Mesenchymal stem cell (in vitro differentiated cells and primary cell): ENCODE measurements at regions not wholly inside any gene's neighbourhood (a gene's known extent, or its start where the extent isn't known, plus 50 kb on each side); places are given as distances from the start of the nearest gene placed in this dataset.

Source experiments
- DNase-seq: peaks from one replicate; pipeline ENCODE4 v3.0.0-alpha.2; 2013
- H2AFZ ChIP-seq: one replicate; pipeline ENCODE4 v1.6.1; 2013; ENCODE audit warnings: low read depth, mild to moderate bottlenecking, control low read depth, inconsistent platforms, low read length, moderate library complexity
- H2AK5ac ChIP-seq: 2 replicates; pipeline ENCODE4 v1.6.1; 2013; ENCODE audit warnings: low read length, moderate library complexity, mild to moderate bottlenecking, inconsistent platforms; ENCODE audit not compliant: severe bottlenecking
- H2BK120ac ChIP-seq: one replicate; pipeline ENCODE4 v1.6.1; 2013; ENCODE audit warnings: low read depth, mild to moderate bottlenecking, inconsistent platforms, low read length, moderate library complexity
- H2BK12ac ChIP-seq, 2 experiments: one replicate each; pipeline ENCODE4 v1.6.1; 2013; ENCODE audit warnings: inconsistent platforms in 2 of 2, low read length in 2 of 2, mild to moderate bottlenecking in 2 of 2, moderate library complexity in 2 of 2, control low read depth in 1 of 2
- H2BK15ac ChIP-seq: one replicate; pipeline ENCODE4 v1.6.1; 2013; ENCODE audit warnings: mild to moderate bottlenecking, low read depth, inconsistent platforms; ENCODE audit not compliant: poor library complexity, severe bottlenecking
- H2BK5ac ChIP-seq: 2 replicates; pipeline ENCODE4 v1.6.1; 2013; ENCODE audit warnings: low read depth, mild to moderate bottlenecking, low read length, control low read depth, inconsistent platforms; ENCODE audit not compliant: poor library complexity, severe bottlenecking
- H3K14ac ChIP-seq, 2 experiments: one replicate each; pipeline ENCODE4 v1.6.1; 2013; ENCODE audit warnings: inconsistent platforms in 2 of 2, low read length in 2 of 2, control low read depth in 1 of 2, mild to moderate bottlenecking in 1 of 2, moderate library complexity in 1 of 2
- H3K18ac ChIP-seq, 2 experiments: one replicate each; pipeline ENCODE4 v1.6.1; 2013; ENCODE audit warnings: inconsistent platforms in 2 of 2, low read length in 2 of 2, control low read depth in 1 of 2, low read depth in 1 of 2, mild to moderate bottlenecking in 1 of 2
- H3K23ac ChIP-seq, 2 experiments: one replicate each; pipeline ENCODE4 v1.6.1; 2013; ENCODE audit warnings: inconsistent platforms in 2 of 2, low read length in 2 of 2, mild to moderate bottlenecking in 2 of 2, moderate library complexity in 2 of 2, control low read depth in 1 of 2
- H3K27ac ChIP-seq: 2 replicates; pipeline ENCODE4 v1.5.1; 2013; ENCODE audit warnings: mild to moderate bottlenecking, moderate library complexity, low read length, control low read depth, inconsistent platforms; ENCODE audit not compliant: poor library complexity, severe bottlenecking
- H3K27me3 ChIP-seq, 2 experiments: 2 replicates each; pipeline versions ENCODE4 v1.6.1 to v1.7.0; 2013; ENCODE audit warnings: low read length in 2 of 2, mild to moderate bottlenecking in 2 of 2, moderate library complexity in 2 of 2, control low read depth in 1 of 2, inconsistent platforms in 1 of 2; ENCODE audit not compliant: control insufficient read depth in 1 of 2, insufficient read depth in 1 of 2
- H3K36me3 ChIP-seq, 2 experiments: 2 replicates each; pipeline versions ENCODE4 v1.6.1 to v1.7.0; 2013; ENCODE audit warnings: low read length in 2 of 2, control low read depth in 1 of 2, inconsistent platforms in 1 of 2, low read depth in 1 of 2, mild to moderate bottlenecking in 1 of 2; ENCODE audit not compliant: insufficient read depth in 2 of 2, control insufficient read depth in 1 of 2
- H3K4ac ChIP-seq, 2 experiments: one replicate each; pipeline ENCODE4 v1.6.1; 2013; ENCODE audit warnings: inconsistent platforms in 2 of 2, low read length in 2 of 2, mild to moderate bottlenecking in 2 of 2, moderate library complexity in 2 of 2, control low read depth in 1 of 2, low read depth in 1 of 2
- H3K4me1 ChIP-seq: 2 replicates; pipeline ENCODE4 v1.6.1; 2013; ENCODE audit warnings: low read depth, low read length, control low read depth; ENCODE audit not compliant: control insufficient read depth, insufficient read depth
- H3K4me2 ChIP-seq: 2 replicates; pipeline ENCODE4 v1.6.1; 2013; ENCODE audit warnings: low read length, mild to moderate bottlenecking, inconsistent platforms; ENCODE audit not compliant: poor library complexity, severe bottlenecking
- H3K4me3 ChIP-seq, 2 experiments: 2 replicates each; pipeline versions ENCODE4 v1.5.1 to v1.7.0; 2013; ENCODE audit warnings: low read length in 2 of 2, mild to moderate bottlenecking in 2 of 2, control low read depth in 1 of 2, low read depth in 1 of 2; ENCODE audit not compliant: insufficient read depth in 1 of 2
- H3K79me1 ChIP-seq: replicated peaks from 2 replicates; pipeline ENCODE4 v1.6.1; 2013; ENCODE audit warnings: mild to moderate bottlenecking, control low read depth, low read length, inconsistent platforms; ENCODE audit not compliant: poor library complexity, severe bottlenecking
- H3K9ac ChIP-seq: 2 replicates; pipeline ENCODE4 v1.7.0; 2013; ENCODE audit warnings: mild to moderate bottlenecking, low read length, moderate library complexity
- H3K9me3 ChIP-seq: 2 replicates; pipeline ENCODE4 v1.7.0; 2013; ENCODE audit warnings: mild to moderate bottlenecking, low read length; ENCODE audit not compliant: control insufficient read depth
- H4K8ac ChIP-seq: one replicate; pipeline ENCODE4 v1.6.1; 2013; ENCODE audit warnings: inconsistent platforms, mild to moderate bottlenecking, low read length, moderate library complexity
- H4K91ac ChIP-seq: one replicate; pipeline ENCODE4 v1.6.1; 2013; ENCODE audit warnings: mild to moderate bottlenecking, low read length, inconsistent platforms
- WGBS: methylation state at CpG from one replicate; pipeline ENCODE4 v1.1.7; 2013; ENCODE audit warnings: mixed read lengths; 5-methylcytosine and 5-hydroxymethylcytosine counted together

DNA sequence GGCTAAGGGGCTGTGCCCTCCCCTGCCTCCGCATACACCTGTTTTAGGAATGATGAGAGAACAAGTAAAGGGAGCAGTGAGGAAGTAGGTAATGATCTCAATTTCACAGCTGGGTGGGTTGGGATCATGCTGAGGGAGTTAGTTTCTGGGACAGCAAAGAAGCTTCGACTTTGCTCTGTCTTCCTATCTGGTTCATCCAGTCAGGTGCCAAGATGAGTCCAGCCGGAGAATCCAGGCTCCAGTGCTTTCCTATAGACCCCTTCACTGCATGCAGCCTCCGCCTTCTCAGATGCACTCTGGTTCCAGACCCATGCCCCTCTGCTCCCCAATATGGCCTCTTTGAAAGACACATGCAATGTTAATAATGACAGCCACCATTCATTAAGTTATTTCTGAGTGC, 119.1 kb upstream of the NCAM1 start:
- no peak overlapping the region for H2BK120ac ChIP-seq
- no peak overlapping the region for H3K4me2 ChIP-seq
- no peak for DNase-seq
- no peak overlapping the region for H3K9ac ChIP-seq
- H3K14ac ChIP-seq = no peak overlapping the region
- no peak overlapping the region for H3K4me3 ChIP-seq
- no peak overlapping the region for H2BK12ac ChIP-seq
- H3K4me1 ChIP-seq = no peaks in the 10 kb centered on the region
- H3K4ac ChIP-seq = no peak overlapping the region
- no peak overlapping the region for H2BK15ac ChIP-seq
- H3K9me3 ChIP-seq = no peaks in the 10 kb centered on the region
- no peaks in the 10 kb centered on the region for H3K79me1 ChIP-seq
- H3K23ac ChIP-seq = no peak overlapping the region
- H4K91ac ChIP-seq = no peak overlapping the region
- no peak overlapping the region for H4K8ac ChIP-seq
- H2AFZ ChIP-seq = no peak overlapping the region
- H2BK5ac ChIP-seq = no peak overlapping the region
- H3K36me3 ChIP-seq = no peaks in the 10 kb centered on the region
- no peak overlapping the region for H3K18ac ChIP-seq
- H3K27ac ChIP-seq = no peak overlapping the region
- H3K27me3 ChIP-seq = peaks cover 0 to 28% of the 10 kb centered on the region in 2 experiments
- 81% methylated on average over 4 of the region's 4 CpGs for WGBS
- no peak overlapping the region for H2AK5ac ChIP-seq

DNA sequence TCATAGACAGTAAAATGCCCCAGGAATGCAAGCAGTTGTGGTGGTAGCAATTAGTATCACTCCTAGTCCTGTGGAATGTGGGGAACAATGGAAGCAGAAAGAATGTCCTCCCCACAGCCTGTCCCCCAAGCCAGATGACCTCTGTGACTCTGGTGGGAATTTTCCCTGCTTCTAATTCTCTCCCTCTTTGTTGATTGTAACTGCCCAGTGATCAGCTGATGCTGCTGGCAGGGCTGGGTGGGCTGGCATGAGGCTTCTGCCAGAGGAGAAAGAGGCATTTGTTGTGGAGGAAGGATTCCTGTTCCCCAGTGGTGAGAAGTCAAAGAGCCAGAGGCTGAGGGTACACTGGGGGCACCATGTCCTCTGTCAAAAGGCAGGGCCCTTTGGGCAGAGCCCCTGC, 116.7 kb upstream of the NCAM1 start:
- no peaks in the 10 kb centered on the region for H3K79me1 ChIP-seq
- no peak overlapping the region for H3K4me3 ChIP-seq
- no peak overlapping the region for H2AK5ac ChIP-seq
- H3K36me3 ChIP-seq = no peaks in the 10 kb centered on the region
- H2AFZ ChIP-seq = no peak overlapping the region
- H3K27me3 ChIP-seq = peaks cover 0 to 25% of the 10 kb centered on the region in 2 experiments
- H2BK5ac ChIP-seq = no peak overlapping the region
- no peak overlapping the region for H3K9ac ChIP-seq
- H4K8ac ChIP-seq = no peak overlapping the region
- H2BK12ac ChIP-seq = no peak overlapping the region
- H2BK15ac ChIP-seq = no peak overlapping the region
- no peak overlapping the region for H2BK120ac ChIP-seq
- H3K4ac ChIP-seq = no peak overlapping the region
- DNase-seq = no peak
- H3K4me1 ChIP-seq = no peaks in the 10 kb centered on the region
- no peak overlapping the region for H3K27ac ChIP-seq
- H3K18ac ChIP-seq = no peak overlapping the region
- no peak overlapping the region for H3K14ac ChIP-seq
- H3K23ac ChIP-seq = no peak overlapping the region
- no peak overlapping the region for H4K91ac ChIP-seq
- no peak overlapping the region for H3K4me2 ChIP-seq
- no peaks in the 10 kb centered on the region for H3K9me3 ChIP-seq

GRCh38 chr11:112847568-112847967, 113.7 kb upstream of the NCAM1 start:
- H3K4me1 ChIP-seq = no peaks in the 10 kb centered on the region
- H2BK120ac ChIP-seq = no peak overlapping the region
- H2AK5ac ChIP-seq = no peak overlapping the region
- no peak overlapping the region for H3K9ac ChIP-seq
- no peak overlapping the region for H3K4ac ChIP-seq
- H3K27ac ChIP-seq = no peak overlapping the region
- no peak overlapping the region for H3K4me3 ChIP-seq
- peaks cover 0 to 10% of the 10 kb centered on the region in 2 experiments for H3K27me3 ChIP-seq
- no peak overlapping the region for H4K8ac ChIP-seq
- H2BK12ac ChIP-seq = no peak overlapping the region
- no peak overlapping the region for H2BK5ac ChIP-seq
- H2BK15ac ChIP-seq = no peak overlapping the region
- no peak overlapping the region for H2AFZ ChIP-seq
- H3K79me1 ChIP-seq = no peaks in the 10 kb centered on the region
- H4K91ac ChIP-seq = no peak overlapping the region
- no peak overlapping the region for H3K18ac ChIP-seq
- no peak for DNase-seq
- H3K23ac ChIP-seq = no peak overlapping the region
- WGBS = 98% methylated on average over 4 of the region's 4 CpGs
- no peak overlapping the region for H3K14ac ChIP-seq
- H3K9me3 ChIP-seq = no peaks in the 10 kb centered on the region
- no peaks in the 10 kb centered on the region for H3K36me3 ChIP-seq
- H3K4me2 ChIP-seq = no peak overlapping the region

GRCh38 chr11:112852143-112852866, 108.9 kb upstream of the NCAM1 start:
- Histone ChIP-seq H3K4ac (no peak overlapping the region), H3K9ac (peak overlapping the region; percentile 81), H2BK120ac (no peak overlapping the region), H3K36me3 (no peaks in the 10 kb centered on the region), H3K18ac (no peak overlapping the region), H3K9me3 (no peaks in the 10 kb centered on the region), H3K4me1 (no peaks in the 10 kb centered on the region), H3K23ac (no peak overlapping the region), H2BK5ac (no peak overlapping the region), H4K8ac (no peak overlapping the region), H3K27me3 (no peaks in the 10 kb centered on the region), H3K27ac (no peak overlapping the region), H2AFZ (no peak overlapping the region), H2BK15ac (no peak overlapping the region), H2AK5ac (no peak overlapping the region), H3K4me2 (no peak overlapping the region), H3K4me3 (peak overlapping the region in 1 of 2 experiments; percentile 50), H4K91ac (no peak overlapping the region), H2BK12ac (no peak overlapping the region), H3K79me1 (no peaks in the 10 kb centered on the region), H3K14ac (no peak overlapping the region)
- WGBS = 66% methylated on average over 5 of the region's 5 CpGs
- DNase-seq = no peak
